GM21576 (cell line): ENCODE measurements at regions not wholly inside any gene's neighbourhood (a gene's known extent, or its start where the extent isn't known, plus 50 kb on each side); places are given as distances from the start of the nearest gene placed in this dataset.
A peak's percentile ranks its signal among the peaks of the same experiment; 100 is the strongest.

ENCODE experiments used
- ATAC-seq: cut with Tn5 transposase; IDR thresholded peaks from one replicate; pipeline ENCODE4 v1.9.1; 2021; ENCODE audit warnings: mild to moderate bottlenecking, moderate library complexity; ENCODE audit not compliant: unreplicated experiment

- ATAC-seq: no peak
Observed at GRCh38 chr1:163874070-163874469, 552.3 kb downstream of the NUF2 start.

GRCh38 chr1:163875200-163875926 lies 553.6 kb downstream of the NUF2 start:
- no peak for ATAC-seq

GRCh38 chr1:163875927-163876320 lies 554.2 kb downstream of the NUF2 start:
- ATAC-seq: no peak

- ATAC-seq: no peak
Observed at GRCh38 chr1:163876546-163876945, 554.8 kb downstream of the NUF2 start.

GRCh38 chr1:163877016-163877415 lies 555.3 kb downstream of the NUF2 start:
- ATAC-seq: no peak

GRCh38 chr1:163885510-163885909 lies 563.8 kb downstream of the NUF2 start:
- ATAC-seq: no peak

- ATAC-seq: no peak
Observed at GRCh38 chr1:163896001-163896400, 574.2 kb downstream of the NUF2 start.

GRCh38 chr1:163897412-163898155 lies 575.8 kb downstream of the NUF2 start:
- no peak for ATAC-seq

GRCh38 chr1:163906283-163906682 lies 584.5 kb downstream of the NUF2 start:
- no peak for ATAC-seq

- no peak for ATAC-seq
Observed at GRCh38 chr1:163912170-163912884, 590.6 kb downstream of the NUF2 start.

- peak; percentile 77 for ATAC-seq
Observed at GRCh38 chr1:163914785-163915413, 593.1 kb downstream of the NUF2 start.

GRCh38 chr1:163922743-163923201 lies 601.0 kb downstream of the NUF2 start:
- ATAC-seq: peak; percentile 76

- no peak for ATAC-seq
Observed at GRCh38 chr1:163924041-163924440, 602.3 kb downstream of the NUF2 start.

GRCh38 chr1:163927493-163927892 lies 605.7 kb downstream of the NUF2 start:
- no peak for ATAC-seq

GRCh38 chr1:163928069-163928468 lies 606.3 kb downstream of the NUF2 start:
- ATAC-seq: no peak

GRCh38 chr1:163928651-163929050 lies 606.9 kb downstream of the NUF2 start:
- no peak for ATAC-seq

- ATAC-seq: no peak
Observed at GRCh38 chr1:163932901-163933300, 611.1 kb downstream of the NUF2 start.

- ATAC-seq: no peak
Observed at GRCh38 chr1:163933437-163933836, 611.7 kb downstream of the NUF2 start.

GRCh38 chr1:163935738-163936374 lies 614.1 kb downstream of the NUF2 start:
- no peak for ATAC-seq

GRCh38 chr1:163959622-163960021 lies 599.4 kb upstream of the PBX1 start:
- ATAC-seq: no peak

GRCh38 chr1:163970151-163970550 lies 588.8 kb upstream of the PBX1 start:
- no peak for ATAC-seq
